ENCODE measurements at regions not wholly inside any gene's neighbourhood (a gene's known extent, or its start where the extent isn't known, plus 50 kb on each side); places are given as distances from the start of the nearest gene placed in this dataset.

- TF ChIP-seq CTCF (IDR thresholded peaks at IDR 0.05) (no peak), POLR2A (IDR thresholded peaks at IDR 0.05) (no peak)
These were observed 55.7 kb upstream of the ACTR3 start for GRCh38 chr2:113834051-113834730.

All from body of pancreas (tissue), 4 donors.